B cell (primary cell): ENCODE measurements at regions not wholly inside any gene's neighbourhood (a gene's known extent, or its start where the extent isn't known, plus 50 kb on each side); places are given as distances from the start of the nearest gene placed in this dataset.

ENCODE experiments used
- CTCF ChIP-seq: fragments of 200-600 bp; IDR thresholded peaks from one replicate; pipeline ENCODE4 v1.8.0; 2022; ENCODE audit warnings: antibody characterized with exemption, mild to moderate bottlenecking
- EZH2 ChIP-seq: IDR thresholded peaks from 2 replicates; pipeline ENCODE4 v1.6.1; 2012; ENCODE audit warnings: borderline replicate concordance, low read depth, mild to moderate bottlenecking, moderate library complexity, low read length; ENCODE audit not compliant: insufficient read depth, poor library complexity, severe bottlenecking

- TF ChIP-seq CTCF = no peak
- no peak for TF ChIP-seq EZH2
These were observed 459.1 kb upstream of the ATXN8OS start for GRCh38 chr13:69648340-69649062.
